ENCODE measurements at regions not wholly inside any gene's neighbourhood (a gene's known extent, or its start where the extent isn't known, plus 50 kb on each side); places are given as distances from the start of the nearest gene placed in this dataset.

- DNase-seq (ENCODE audit: low read depth), result no peak
Observed at GRCh38 chr19:32208060-32208459, 137.3 kb upstream of the ZNF507 start.

GRCh38 chr19:32219392-32219791 is 126.0 kb upstream of the ZNF507 start:
- no peak for DNase-seq (ENCODE audit: low read depth)

- DNase-seq (ENCODE audit: low read depth), result no peak
Observed at GRCh38 chr19:32219881-32220472, 125.4 kb upstream of the ZNF507 start.

- no peak for DNase-seq (ENCODE audit: low read depth)
Observed at GRCh38 chr19:32220951-32221350, 124.5 kb upstream of the ZNF507 start.

GRCh38 chr19:32222556-32222955 is 122.9 kb upstream of the ZNF507 start:
- no peak for DNase-seq (ENCODE audit: low read depth)

- no peak for DNase-seq (ENCODE audit: low read depth)
Observed at GRCh38 chr19:32223106-32223505, 122.3 kb upstream of the ZNF507 start.

- DNase-seq (ENCODE audit: low read depth), result no peak
Observed at GRCh38 chr19:32223595-32224370, 121.6 kb upstream of the ZNF507 start.

- DNase-seq (ENCODE audit: low read depth), result peak; percentile 31
Observed at GRCh38 chr19:32224371-32225244, 120.8 kb upstream of the ZNF507 start.

GRCh38 chr19:32227561-32228165 is 117.7 kb upstream of the ZNF507 start:
- DNase-seq (ENCODE audit: low read depth), result no peak

- DNase-seq (ENCODE audit: low read depth), result no peak
Observed at GRCh38 chr19:32230441-32230840, 115.0 kb upstream of the ZNF507 start.

- no peak for DNase-seq (ENCODE audit: low read depth)
Observed at GRCh38 chr19:32231020-32231419, 114.4 kb upstream of the ZNF507 start.

- no peak for DNase-seq (ENCODE audit: low read depth)
Observed at GRCh38 chr19:32231691-32232090, 113.7 kb upstream of the ZNF507 start.

GRCh38 chr19:32232449-32232848 is 113.0 kb upstream of the ZNF507 start:
- no peak for DNase-seq (ENCODE audit: low read depth)

- DNase-seq (ENCODE audit: low read depth), result no peak
Observed at GRCh38 chr19:32233091-32233490, 112.3 kb upstream of the ZNF507 start.

- no peak for DNase-seq (ENCODE audit: low read depth)
Observed at GRCh38 chr19:32233885-32234284, 111.5 kb upstream of the ZNF507 start.

GRCh38 chr19:32234663-32235217 is 110.7 kb upstream of the ZNF507 start:
- DNase-seq (ENCODE audit: low read depth), result no peak

GRCh38 chr19:32238076-32238475 is 107.3 kb upstream of the ZNF507 start:
- no peak for DNase-seq (ENCODE audit: low read depth)

- DNase-seq (ENCODE audit: low read depth), result no peak
Observed at GRCh38 chr19:32240316-32240715, 105.1 kb upstream of the ZNF507 start.

- no peak for DNase-seq (ENCODE audit: low read depth)
Observed at GRCh38 chr19:32241306-32241705, 104.1 kb upstream of the ZNF507 start.

- DNase-seq (ENCODE audit: low read depth), result no peak
Observed at GRCh38 chr19:32241932-32242710, 103.3 kb upstream of the ZNF507 start.

- DNase-seq (ENCODE audit: low read depth), result no peak
Observed at GRCh38 chr19:32246006-32246405, 99.4 kb upstream of the ZNF507 start.
